HepG2 (cell line): ENCODE measurements at regions not wholly inside any gene's neighbourhood (a gene's known extent, or its start where the extent isn't known, plus 50 kb on each side); places are given as distances from the start of the nearest gene placed in this dataset.

Experiments
- BCLAF1 ChIP-seq: fragments of 450-650 bp; IDR thresholded peaks from 2 replicates; pipeline ENCODE4 v1.6.1; 2017; ENCODE audit warnings: mild to moderate bottlenecking
- GLI4 ChIP-seq: sonication (generic); formaldehyde crosslinking; IDR thresholded peaks from 2 replicates; pipeline ENCODE4 v1.5.1; 2020; ENCODE audit warnings: missing genetic modification reagents, mild to moderate bottlenecking, moderate library complexity, borderline replicate concordance
- MBD4 ChIP-seq: IDR thresholded peaks from 2 replicates; pipeline ENCODE4 v1.6.1; 2012; ENCODE audit warnings: low read length, inconsistent platforms, borderline replicate concordance
- NCOA5 ChIP-seq: sonication (generic); formaldehyde crosslinking; IDR thresholded peaks from 2 replicates; pipeline ENCODE4 v1.4.0; 2020; ENCODE audit warnings: missing genetic modification reagents
- NKX3-1 ChIP-seq: sonication (generic); formaldehyde crosslinking; IDR thresholded peaks from 2 replicates; pipeline ENCODE4 v1.5.0; 2020; ENCODE audit warnings: missing genetic modification reagents
- RARG ChIP-seq: sonication (generic); formaldehyde crosslinking; IDR thresholded peaks from 2 replicates; pipeline ENCODE4 v1.4.0; 2020; ENCODE audit warnings: low read depth, mild to moderate bottlenecking, missing genetic modification reagents
- SNRNP70 ChIP-seq: fragments of 200-400 bp; formaldehyde crosslinking; IDR thresholded peaks from 2 replicates; pipeline ENCODE4 v1.6.1; 2017; ENCODE audit warnings: mild to moderate bottlenecking, low read depth, low read length, moderate library complexity
- SUZ12 ChIP-seq: fragments of 150-350 bp; IDR thresholded peaks from 2 replicates; pipeline ENCODE4 v1.6.1; 2014; ENCODE audit warnings: low read depth, low read length
- TCF7L2 ChIP-seq: IDR thresholded peaks from 2 replicates; pipeline ENCODE4 v1.6.1; 2011; ENCODE audit warnings: mild to moderate bottlenecking, low read depth, low read length, moderate library complexity
- ZBTB38 ChIP-seq: sonication (generic); formaldehyde crosslinking; IDR thresholded peaks from 2 replicates; pipeline ENCODE4 v1.5.1; 2020; ENCODE audit warnings: mild to moderate bottlenecking, missing genetic modification reagents
- ZHX1 ChIP-seq: sonication (generic); formaldehyde crosslinking; IDR thresholded peaks from 2 replicates; pipeline ENCODE4 v1.8.1; 2022; ENCODE audit warnings: low read depth, mild to moderate bottlenecking, missing genetic modification reagents
- ZIK1 ChIP-seq: sonication (generic); formaldehyde crosslinking; IDR thresholded peaks from 2 replicates; pipeline ENCODE4 v1.5.0; 2020; ENCODE audit warnings: mild to moderate bottlenecking, low read depth, missing genetic modification reagents, borderline replicate concordance
- ZKSCAN1 ChIP-seq: fragments of 150-350 bp; IDR thresholded peaks from 2 replicates; pipeline ENCODE4 v1.6.1; 2014; ENCODE audit warnings: low read length
- ZNF205 ChIP-seq: IDR thresholded peaks from 2 replicates; pipeline ENCODE4 v1.6.1; 2018; ENCODE audit warnings: missing biosample characterization, missing genetic modification reagents
- ZNF225 ChIP-seq: sonication (generic); formaldehyde crosslinking; IDR thresholded peaks from 2 replicates; pipeline ENCODE4 v1.4.0; 2020; ENCODE audit warnings: mild to moderate bottlenecking, missing genetic modification reagents
- ZNF256 ChIP-seq: sonication (generic); formaldehyde crosslinking; conservative IDR thresholded peaks from 2 replicates; pipeline ENCODE4 v1.4.0; 2020; ENCODE audit warnings: missing genetic modification reagents
- ZNF337 ChIP-seq: sonication (generic); formaldehyde crosslinking; IDR thresholded peaks from 2 replicates; pipeline ENCODE4 v1.5.1; 2020; ENCODE audit warnings: missing genetic modification reagents, low read depth, mild to moderate bottlenecking, borderline replicate concordance
- ZNF383 ChIP-seq: sonication (generic); formaldehyde crosslinking; IDR thresholded peaks from 2 replicates; pipeline ENCODE4 v1.4.0; 2020; ENCODE audit warnings: missing genetic modification reagents, mild to moderate bottlenecking, borderline replicate concordance
- ZNF44 ChIP-seq: sonication (generic); formaldehyde crosslinking; IDR thresholded peaks from 2 replicates; pipeline ENCODE4 v1.5.1; 2020; ENCODE audit warnings: mild to moderate bottlenecking, missing genetic modification reagents
- ZNF446 ChIP-seq: sonication (generic); formaldehyde crosslinking; IDR thresholded peaks from 2 replicates; pipeline ENCODE4 v1.5.0; 2020; ENCODE audit warnings: mild to moderate bottlenecking, missing genetic modification reagents
- ZNF598 ChIP-seq: sonication (generic); formaldehyde crosslinking; IDR thresholded peaks from 2 replicates; pipeline ENCODE4 v1.5.1; 2020; ENCODE audit warnings: mild to moderate bottlenecking, missing genetic modification reagents, borderline replicate concordance
- ZNF780A ChIP-seq: sonication (generic); formaldehyde crosslinking; IDR thresholded peaks from 2 replicates; pipeline ENCODE4 v1.8.0; 2022; ENCODE audit warnings: mild to moderate bottlenecking, missing genetic modification reagents, moderate library complexity
- ZNF878 ChIP-seq: sonication (generic); formaldehyde crosslinking; IDR thresholded peaks from 2 replicates; pipeline ENCODE4 v1.8.1; 2023; ENCODE audit warnings: mild to moderate bottlenecking, missing genetic modification reagents, moderate library complexity
- TF ChIP-seq, protein P1 (sequence below): IDR thresholded peaks from 2 replicates; pipeline ENCODE4 v1.6.1; 2016; ENCODE audit warnings: mild to moderate bottlenecking

DNA sequence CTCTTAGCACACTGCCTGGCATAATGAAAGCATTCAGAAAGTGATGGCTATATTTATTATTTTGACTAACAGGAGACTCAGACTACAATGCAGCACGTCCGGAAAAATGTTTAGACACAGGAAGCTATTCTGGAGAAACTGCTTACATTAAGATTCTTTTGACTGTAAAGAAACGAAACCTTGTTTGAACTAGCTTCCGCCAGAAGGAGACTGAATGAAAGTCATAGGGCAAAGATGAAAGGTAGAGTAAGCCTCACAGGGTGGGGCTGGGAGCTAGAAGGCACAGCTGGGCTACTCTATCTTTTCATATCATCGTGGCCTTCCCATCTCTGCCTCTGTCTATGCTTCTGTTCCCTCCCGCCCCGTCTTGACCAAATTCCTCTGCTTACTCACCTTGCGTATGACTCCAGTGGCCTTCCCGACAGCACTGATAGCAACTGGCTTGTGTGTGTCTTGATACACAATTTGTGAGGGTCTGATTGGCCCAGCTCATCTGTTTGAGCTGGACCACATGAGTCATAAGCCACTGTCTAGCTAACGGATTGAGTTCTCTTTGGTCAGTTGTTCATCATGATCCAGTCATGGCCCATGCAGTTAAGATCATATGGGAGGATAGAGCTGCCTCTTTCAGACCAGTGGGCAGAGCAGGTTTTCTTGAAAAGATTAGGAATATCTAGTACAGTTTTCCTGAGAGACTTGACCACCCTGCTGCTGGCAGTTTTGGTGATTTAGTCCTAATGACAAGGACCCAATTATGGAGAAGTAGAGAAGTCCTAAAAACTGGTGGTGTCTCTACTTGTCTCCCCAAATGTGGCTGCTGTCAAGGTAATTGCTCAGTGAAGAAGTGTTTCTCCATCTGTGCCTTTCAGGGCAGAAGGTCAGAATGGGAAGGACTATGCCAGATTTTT lies 151.5 kb upstream of the SLC38A2 start (continued):
- TF ChIP-seq BCLAF1 (no peak), ZNF446 (CRISPR knock-in tag) (no peak), ZHX1 (CRISPR knock-in tag) (no peak), ZNF878 (CRISPR knock-in tag) (peak; percentile 64; the same call in 1 of the 2 replicates), SNRNP70 (no peak), MBD4 (no peak), ZBTB38 (no peak), TCF7L2 (no peak), ZKSCAN1 (no peak), ZNF383 (CRISPR knock-in tag) (no peak), ZNF780A (CRISPR knock-in tag) (no peak), ZNF337 (CRISPR knock-in tag) (peak; percentile 68; the same call in 1 of the 2 replicates), NKX3-1 (CRISPR knock-in tag) (no peak), ZNF256 (CRISPR knock-in tag) (no peak), SUZ12 (no peak), NCOA5 (no peak), ZIK1 (no peak), ZNF205 (CRISPR knock-in tag) (no peak), ZNF225 (CRISPR knock-in tag) (no peak), ZNF598 (CRISPR knock-in tag) (no peak), GLI4 (CRISPR knock-in tag) (no peak), RARG (CRISPR knock-in tag) (no peak), ZNF44 (CRISPR knock-in tag) (no peak)
- TF ChIP-seq, protein P1, sequence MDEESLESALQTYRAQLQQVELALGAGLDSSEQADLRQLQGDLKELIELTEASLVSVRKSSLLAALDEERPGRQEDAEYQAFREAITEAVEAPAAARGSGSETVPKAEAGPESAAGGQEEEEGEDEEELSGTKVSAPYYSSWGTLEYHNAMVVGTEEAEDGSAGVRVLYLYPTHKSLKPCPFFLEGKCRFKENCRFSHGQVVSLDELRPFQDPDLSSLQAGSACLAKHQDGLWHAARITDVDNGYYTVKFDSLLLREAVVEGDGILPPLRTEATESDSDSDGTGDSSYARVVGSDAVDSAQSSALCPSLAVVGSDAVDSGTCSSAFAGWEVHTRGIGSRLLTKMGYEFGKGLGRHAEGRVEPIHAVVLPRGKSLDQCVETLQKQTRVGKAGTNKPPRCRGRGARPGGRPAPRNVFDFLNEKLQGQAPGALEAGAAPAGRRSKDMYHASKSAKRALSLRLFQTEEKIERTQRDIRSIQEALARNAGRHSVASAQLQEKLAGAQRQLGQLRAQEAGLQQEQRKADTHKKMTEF (CRISPR knock-in tag): 0 out of 2 replicates have a peak, but pooled peaks have one; percentile 67
